Endothelial cell of hepatic sinusoid (primary cell): ENCODE measurements at regions not wholly inside any gene's neighbourhood (a gene's known extent, or its start where the extent isn't known, plus 50 kb on each side); places are given as distances from the start of the nearest gene placed in this dataset.

Experiments
- in situ Hi-C: cut with HindIII; loops from 2 replicates; pipeline ENCODE4 v1.10.0; 2017; ENCODE audit warnings: low sequenced_read_pairs

DNA sequence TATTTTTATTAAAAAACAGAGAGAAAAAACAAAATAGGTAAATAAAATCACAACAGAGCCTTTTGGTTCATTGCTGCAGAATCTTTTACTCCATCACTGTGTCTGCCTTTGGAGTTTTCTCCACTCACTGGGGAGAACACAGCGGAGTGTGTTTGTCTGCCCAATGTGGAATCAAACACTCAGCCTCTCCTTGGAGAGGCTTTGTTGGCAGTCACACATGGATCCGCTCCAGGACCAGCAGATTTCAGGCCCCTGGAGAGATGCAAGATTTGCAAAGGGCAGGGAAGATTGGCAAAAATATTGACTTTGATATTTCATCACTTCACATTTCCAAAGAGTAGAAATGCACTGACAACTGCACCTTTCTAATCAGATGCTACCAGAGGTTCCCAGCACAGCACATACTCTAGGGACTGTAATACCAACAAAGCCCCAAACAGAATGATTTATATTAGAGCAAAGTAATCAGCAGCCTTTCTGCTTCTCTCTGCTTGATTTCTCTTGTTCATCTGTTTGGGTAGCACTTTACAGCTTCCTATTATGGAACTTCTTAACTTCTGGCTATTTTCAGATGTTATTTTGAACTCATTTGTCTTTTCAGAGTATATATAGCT, 1898.8 kb upstream of the PIK3C3 start:
- in situ Hi-C loops: no loop called here

DNA sequence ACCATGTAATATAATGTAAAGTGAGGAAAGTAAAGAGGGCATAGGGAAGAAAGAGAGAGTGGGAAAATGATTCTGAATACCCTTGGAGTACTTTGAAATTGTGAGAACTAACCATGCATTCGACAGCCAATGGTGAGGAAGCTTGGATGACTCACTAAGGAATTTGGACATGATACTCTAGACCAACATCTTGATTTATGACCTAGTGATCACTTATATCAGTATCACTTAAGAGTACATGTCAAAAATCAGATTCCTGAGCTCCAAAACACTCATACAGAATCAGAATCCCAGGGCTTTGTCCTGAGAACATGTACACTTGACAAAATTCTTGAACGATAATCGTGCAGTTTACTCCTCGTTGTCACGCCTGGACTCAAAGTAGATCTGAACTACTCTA, 1899.8 kb upstream of the PIK3C3 start:
- in situ Hi-C loops: no loop called here

DNA sequence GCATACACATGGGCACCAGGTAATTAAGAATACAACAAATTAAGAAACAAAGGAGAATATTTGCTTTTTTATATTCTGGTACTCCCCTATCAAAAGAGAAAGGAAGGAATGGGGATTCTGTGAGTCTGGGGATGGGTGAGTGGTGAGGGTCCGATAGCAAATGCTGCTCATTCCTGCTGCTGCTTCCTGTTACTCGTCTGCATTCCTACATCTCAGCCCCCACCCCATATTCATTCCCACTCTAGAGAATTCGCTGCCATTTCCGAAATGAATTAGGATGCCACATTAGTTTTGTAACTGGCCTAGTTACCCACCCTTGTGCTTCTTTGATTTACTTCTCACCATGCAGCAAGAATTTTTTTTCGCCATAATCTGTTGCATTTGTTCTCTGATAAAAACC, 1905.3 kb upstream of the PIK3C3 start:
- in situ Hi-C loops: no loop called here

DNA sequence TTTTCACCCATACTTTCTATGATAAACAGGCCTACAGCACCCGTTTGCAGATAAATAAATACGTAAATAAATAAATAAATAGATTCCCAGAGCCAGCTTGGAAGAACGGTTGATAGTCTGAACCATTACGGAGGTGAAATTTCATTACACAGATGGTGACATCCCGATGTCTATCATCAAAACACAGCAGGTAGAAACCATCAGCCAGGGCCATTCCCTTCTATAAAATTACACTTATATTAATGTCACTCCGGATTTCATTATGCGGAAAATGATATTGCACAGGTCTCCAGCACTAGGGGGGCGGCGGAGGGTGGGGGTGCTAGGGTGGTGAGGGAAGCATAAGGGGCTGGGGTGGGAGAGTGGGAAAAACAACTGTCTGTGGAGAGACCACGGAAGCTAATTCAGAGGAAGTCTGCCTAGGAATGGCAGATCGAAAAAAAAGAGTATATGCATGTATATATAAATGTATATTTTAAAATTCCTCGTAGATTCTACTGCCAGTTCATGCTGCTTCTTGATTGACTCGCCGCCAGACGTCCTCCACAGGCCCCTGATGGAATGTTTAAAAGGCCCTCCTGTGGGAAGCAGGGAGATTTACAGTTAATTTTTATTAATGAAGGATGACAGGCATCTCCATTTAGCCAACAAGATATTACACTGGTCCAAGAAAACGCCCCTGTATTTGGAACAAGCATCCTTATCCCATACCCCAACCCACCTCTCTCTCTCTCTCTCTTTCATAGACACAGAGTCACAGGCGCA, 1906.0 kb upstream of the PIK3C3 start:
- in situ Hi-C loops: no loop called here

DNA sequence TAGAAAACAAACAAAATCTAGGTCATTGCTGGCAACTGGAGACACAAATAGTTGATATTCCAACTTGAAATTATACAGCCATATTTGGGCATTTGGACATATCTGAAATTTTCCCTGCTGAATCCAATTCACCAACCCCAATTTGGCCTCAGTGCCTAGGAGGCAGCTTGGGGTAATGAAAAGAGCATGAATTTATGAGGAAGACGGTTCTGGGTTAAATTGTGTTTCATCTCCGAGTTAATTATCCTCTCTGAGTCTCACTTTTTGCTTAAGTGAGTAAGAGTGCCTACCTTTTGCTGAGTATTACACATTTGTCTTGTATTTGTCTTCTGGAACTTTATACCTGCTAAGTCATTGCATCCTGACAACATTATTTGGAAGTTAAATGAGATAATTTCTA, 1906.8 kb upstream of the PIK3C3 start:
- in situ Hi-C loops: no loop called here

DNA sequence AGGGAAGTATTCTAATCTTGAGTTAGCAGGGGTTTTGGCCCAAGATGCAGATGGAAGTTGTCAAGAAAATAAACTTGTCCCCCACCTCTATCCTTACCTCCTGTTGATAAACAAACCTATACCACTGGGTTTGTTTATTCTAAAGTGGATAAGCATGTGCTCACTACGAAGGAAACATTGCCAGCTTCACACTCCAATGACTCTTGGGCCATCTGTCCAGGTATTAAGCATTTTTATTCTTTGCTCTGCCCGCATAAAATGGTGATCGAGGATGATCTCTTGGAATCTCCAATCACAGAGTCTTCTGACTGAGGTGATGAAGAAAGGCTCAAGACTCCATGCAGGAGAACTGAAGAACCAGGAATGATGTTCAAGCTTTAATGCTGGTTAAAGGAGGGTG, 1908.4 kb upstream of the PIK3C3 start:
- in situ Hi-C loops: no loop called here

DNA sequence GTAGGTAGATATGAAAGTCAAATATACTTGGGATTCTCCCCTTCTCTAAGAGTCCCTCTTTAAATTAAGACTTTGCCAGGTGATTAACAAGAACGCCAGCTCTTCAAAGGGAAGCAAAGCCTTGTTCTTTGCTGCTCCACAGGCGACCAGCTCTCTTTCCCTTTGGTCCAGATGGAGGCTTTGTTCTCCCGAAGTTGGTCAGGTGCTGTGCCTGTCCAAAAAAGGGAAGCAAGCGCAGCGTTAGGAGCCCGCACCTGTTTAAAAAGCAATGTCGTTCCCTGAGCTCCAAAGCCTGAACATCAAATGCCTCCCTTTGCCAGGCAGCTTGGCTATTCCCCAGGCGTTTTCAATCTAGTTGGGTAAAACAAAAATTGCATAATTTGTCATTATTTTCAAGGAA, 1913.1 kb upstream of the PIK3C3 start:
- in situ Hi-C loops: loop anchor here (5.0 kb wide), 1 partner anchor 35 kb away; no protein-coding TSS in a partner anchor

DNA sequence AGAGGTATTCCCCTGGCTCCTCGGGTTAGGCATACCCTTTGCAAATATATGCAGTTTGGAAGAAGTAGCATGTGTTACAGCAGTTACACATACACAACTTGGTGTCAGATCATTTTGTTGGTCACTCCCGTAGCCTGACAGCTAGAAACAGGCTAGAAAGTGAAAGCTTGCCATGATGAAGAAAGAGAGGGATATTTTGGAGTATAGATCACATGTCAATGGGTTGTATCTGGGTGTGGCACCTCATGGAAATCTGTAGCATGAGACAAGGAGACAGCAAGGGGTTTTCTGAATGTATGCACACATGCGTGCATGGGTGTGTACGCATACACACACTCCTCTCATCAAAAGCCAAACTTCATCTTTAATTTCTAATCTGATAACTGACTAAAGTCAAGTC, 1914.5 kb upstream of the PIK3C3 start:
- in situ Hi-C loops: loop anchor here (5.0 kb wide), 1 partner anchor 37 kb away; no protein-coding TSS in a partner anchor

DNA sequence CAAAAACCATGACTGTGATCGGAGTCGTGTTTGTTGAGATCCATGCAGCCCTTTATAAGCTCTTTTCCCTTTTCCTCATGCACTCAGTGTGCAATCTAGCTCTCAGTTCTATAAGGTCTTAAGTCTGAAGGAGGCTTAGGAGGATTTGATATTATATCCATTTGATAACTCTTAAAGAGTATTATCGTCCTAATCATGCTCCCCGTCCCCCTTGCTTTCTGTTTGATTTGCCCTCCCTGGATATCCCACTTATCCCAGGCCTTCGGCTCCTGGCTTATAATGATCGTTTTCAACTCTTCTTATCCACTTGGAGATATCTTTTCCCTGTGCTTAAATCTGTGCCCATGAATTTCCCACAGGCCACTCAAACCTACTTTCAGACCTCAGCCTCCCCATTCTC, 1917.7 kb upstream of the PIK3C3 start:
- in situ Hi-C loops: no loop called here

DNA sequence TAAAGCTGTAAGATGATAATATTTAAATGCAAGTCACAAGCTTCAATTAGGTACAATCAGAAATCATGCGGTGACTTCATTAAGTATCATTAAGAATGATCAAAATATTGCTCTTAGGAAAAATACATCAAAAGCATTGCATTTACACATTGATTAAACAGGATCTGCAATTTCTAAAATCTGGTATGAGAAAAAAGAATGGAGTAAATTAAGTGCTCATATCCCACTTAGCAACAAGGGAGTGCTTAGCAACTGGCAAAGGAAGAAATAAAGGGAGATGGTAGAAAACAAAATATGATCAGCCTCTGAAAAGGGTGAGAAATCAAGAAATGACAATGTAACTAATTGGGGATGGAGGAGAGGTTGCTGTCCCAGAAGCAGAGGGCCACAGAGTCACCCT, 1918.2 kb upstream of the PIK3C3 start:
- in situ Hi-C loops: no loop called here

DNA sequence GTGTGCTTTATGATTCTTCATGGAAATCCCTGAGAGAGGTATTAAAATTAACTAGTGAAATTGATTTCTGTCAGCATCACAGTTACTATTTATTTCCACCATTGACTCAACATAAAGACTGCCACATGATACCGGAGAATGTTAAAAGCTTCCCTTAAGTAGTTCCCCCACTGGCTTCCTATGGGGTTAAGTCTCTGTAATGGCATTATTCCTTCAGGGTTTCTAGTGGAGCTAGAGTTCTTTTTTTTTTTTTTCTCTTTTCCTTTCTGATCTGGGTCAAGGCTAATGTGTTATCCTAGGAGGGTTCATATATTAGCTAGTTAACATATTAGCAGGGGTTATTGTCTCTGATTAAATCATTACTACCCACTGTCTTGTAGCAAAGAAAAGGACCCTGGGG, 1919.1 kb upstream of the PIK3C3 start:
- in situ Hi-C loops: no loop called here

DNA sequence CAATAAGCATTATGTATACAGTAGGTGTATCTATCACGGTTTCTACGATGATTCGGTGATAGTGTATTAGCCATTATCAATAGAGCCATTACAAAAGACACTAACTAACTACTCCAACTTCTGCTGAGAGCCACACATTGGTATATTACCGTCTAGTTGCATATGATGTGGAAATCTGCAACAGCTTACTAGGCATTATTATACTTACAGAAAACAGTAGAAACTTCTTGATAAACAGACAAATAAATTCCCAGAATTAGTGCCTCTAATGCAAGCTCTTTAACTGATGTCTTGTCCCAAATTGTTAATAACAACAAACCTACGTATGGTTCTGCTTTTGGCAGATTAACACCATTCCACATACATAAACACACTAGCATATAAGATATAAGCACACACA, 1923.0 kb upstream of the PIK3C3 start:
- in situ Hi-C loops: no loop called here

DNA sequence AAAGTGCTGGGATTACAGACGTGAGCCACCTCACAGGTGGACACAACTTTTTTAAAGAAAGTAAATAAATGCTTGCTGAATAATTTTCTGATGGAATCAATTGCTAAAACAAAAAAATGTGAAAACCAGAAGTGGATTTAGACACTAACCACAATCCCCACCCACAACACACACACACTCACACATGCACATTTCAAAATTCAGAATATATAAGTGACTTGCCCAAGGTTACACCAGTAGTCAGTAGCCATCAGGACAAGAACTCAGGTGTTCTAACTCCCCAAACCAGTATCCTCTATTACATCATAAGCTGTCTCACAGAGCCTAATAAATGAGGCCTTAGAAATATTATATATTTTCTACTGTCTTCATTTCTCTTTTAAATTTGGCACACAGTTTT, 1923.6 kb upstream of the PIK3C3 start:
- in situ Hi-C loops: no loop called here

DNA sequence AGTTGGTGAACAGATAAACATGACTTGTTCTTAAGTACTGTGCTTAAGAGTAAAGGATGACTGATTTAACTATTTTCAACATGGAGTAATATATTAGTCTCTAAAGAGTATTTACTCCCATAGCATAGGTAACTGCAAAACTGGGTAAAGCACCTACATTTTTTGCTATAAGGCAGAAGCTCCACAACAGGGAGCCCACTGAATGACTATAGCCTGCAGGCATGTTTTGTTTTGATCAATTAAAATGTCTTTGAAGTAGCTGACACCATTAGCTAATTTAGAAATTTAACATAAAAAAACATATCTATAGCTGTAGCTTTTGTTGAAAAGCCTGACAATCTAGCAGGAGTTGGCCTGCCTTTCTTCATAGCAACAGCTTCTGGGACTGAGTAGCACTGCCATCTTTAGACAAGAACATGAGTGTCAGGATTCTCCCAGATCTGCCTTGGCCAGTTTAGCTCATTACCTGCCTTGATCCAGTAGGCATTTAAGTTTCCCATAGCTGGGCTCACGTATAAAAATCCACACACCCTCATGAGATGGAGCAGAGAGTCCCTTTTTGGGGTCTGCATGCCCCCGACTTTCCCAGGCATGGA, 1935.1 kb upstream of the PIK3C3 start:
- in situ Hi-C loops: no loop called here

DNA sequence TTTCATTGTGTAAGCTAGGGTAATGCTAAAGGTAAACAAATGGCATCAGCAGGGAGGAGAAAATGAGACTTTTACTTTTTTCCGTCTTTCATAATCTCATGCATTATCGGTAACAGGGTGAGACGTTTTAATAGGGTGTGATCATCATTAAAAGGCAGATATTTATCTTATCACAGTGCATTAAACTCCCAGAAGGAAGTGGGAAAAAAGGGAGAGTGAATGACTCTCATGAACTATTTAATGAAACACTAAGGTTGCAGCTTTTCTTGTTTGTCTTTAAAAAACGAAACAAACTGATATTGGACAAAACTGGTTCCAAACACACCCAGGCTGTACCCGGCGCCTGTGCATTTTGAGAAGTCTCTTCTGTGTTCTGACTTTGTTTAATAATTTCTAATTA, 1936.8 kb upstream of the PIK3C3 start:
- in situ Hi-C loops: no loop called here

DNA sequence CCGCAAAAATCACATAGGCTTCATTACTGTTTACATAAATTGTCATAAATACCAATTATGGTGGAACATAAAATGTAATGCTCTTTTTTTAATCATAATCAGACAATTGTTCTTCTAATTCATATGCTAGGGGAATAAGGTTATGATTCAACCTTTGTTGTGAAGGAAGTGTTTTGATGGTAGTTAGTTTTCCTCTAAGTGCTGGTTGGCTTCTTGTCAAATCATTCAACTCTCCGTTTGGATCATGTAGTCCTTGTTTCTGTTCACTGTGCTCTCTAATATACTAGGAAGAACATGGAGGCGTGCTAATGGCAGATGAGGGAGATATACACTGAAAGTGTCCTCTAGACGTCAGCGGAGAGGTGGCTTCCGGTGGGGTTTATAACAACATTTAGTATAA, 1938.0 kb upstream of the PIK3C3 start:
- in situ Hi-C loops: no loop called here

DNA sequence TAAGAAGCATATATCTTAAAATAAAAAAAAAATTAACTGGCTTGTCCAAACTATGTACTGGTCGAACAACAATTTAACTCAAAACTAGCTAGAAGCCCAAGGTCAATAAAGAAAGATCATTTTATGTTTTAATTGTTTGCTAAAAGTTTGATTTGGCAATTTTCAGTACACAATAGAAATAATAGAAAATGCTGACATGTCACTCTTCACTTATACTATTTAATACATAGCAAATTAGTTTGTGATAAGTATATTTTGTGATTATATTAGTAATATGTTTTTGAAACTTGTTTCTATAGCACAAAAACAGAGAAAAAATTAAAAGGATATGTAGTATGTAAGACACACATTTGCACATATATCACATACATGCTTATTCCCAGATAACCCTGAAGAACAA, 1938.6 kb upstream of the PIK3C3 start:
- in situ Hi-C loops: no loop called here

DNA sequence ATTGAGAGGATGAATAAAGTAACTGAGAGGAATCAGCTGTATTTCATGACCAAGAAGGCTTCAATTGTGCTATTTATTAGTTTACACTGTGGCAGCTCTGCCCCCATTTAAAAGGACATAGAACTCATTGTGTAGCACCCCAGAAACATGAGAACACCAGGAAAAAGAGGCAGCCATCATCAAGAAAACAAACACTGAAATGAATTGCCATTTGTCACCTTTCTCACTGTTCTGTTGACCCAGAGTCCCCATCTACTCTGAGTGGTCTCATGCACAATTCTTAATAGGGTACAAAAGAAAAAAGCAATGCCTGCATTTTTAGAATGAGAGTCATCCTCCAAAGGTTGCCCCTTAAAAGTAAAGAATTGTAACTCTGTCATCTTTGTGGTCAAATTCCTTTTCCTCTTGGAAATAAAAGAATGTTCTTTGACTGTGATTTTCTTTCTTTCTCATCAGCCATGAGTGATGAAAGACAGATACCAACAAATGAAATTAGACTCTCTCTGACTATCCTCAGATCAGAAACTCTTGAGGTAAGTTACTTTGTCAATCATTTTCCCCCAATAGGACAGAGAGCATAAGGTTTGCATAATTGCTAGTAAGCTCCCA, 1941.9 kb upstream of the PIK3C3 start:
- in situ Hi-C loops: no loop called here

DNA sequence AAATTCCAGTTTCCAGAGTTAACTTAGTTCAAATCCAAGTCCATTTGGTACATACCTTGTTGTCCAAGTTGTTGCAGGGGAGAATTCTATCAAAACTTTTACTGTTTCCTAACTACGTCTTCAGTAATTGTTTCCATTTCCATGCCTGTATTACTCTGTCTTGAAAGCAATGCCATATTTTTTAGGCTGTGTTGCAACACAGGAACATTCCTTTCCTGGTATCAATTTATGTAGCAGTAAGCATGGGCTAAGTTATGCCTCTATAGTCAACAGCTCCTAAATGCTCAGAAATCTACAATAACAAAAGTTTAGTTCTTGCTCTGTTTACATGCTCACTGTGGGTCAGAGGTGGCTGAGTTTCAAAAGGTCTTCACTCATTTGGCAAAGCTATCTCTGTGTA, 1943.8 kb upstream of the PIK3C3 start:
- in situ Hi-C loops: no loop called here

DNA sequence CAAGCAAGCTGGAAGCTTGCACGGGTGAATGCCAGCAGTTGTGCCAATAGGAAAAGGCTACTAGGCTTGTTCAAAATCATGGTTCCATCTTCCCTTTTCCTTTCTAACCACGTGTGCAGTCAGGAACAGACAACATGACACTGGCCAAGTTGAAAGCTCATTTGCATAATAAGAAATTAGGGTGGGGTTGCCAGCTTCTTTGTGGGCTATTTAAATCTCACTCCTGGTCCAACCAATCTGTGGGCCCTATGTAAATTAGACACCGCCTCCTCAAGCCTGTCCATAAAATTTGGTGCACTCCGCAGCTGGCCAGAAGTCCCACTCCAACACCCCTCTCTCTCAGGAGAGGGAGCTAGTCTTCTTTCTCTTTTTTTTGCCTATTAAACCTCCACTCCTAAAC, 1948.4 kb upstream of the PIK3C3 start:
- in situ Hi-C loops: no loop called here

DNA sequence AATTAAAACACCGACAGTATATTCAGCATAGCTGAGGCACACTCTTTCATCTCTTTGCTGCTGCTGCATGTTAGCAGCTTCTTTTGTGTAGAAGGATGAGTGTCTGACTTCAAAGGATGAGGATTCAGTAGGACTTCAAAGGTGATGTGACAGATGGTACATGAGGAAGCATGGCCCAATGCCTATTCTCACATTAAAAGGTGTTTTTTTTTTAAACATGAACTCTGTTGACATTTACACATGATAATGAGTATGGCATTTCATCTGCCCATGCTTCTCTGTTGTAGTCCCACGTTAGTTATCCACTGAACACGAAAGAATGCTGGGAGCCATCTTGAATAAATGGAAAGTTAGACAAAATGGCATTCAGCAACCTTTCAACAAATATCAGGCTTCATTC, 1950.8 kb upstream of the PIK3C3 start:
- in situ Hi-C loops: no loop called here

DNA sequence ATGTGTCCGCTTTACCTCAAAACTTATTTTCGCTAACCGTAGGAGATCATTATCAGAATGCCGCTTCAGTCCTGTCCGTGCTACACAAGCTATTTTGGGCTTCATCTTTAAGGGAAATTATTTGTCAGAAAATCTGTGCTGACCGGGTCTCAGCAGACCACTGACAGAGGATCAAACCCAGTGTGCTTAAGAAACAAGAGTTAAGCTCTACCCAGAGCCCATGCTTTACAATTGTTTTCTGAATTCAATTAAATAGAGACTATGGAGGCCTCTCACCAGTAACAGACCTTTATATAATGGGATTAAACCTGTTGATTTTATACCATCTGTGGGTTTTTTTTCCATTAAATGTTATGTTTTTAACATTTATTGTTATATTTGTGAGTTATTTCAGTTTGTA, 1956.7 kb upstream of the PIK3C3 start:
- in situ Hi-C loops: no loop called here
